NCI-H345 (cell line): ENCODE measurements at regions not wholly inside any gene's neighbourhood (a gene's known extent, or its start where the extent isn't known, plus 50 kb on each side); places are given as distances from the start of the nearest gene placed in this dataset.
"Not testable (repeated sequence)": the region's sequence is repeated elsewhere in the genome, so short reads cannot be mapped to it uniquely, and the experiment has no call there.

Experiments
- DNase-seq: peaks from one replicate; lab custom pipeline; 2025; lab: John Stamatoyannopoulos, UW

GRCh38 chr12:3421191-3421978, 69.6 kb upstream of the PRMT8 start:
- no peak for DNase-seq

GRCh38 chr12:3424796-3425195, 66.2 kb upstream of the PRMT8 start:
- DNase-seq: not testable (repeated sequence)

- no peak for DNase-seq
Observed at GRCh38 chr12:3427956-3428355, 63.0 kb upstream of the PRMT8 start.

- no peak for DNase-seq
Observed at GRCh38 chr12:3428631-3429030, 62.4 kb upstream of the PRMT8 start.

- DNase-seq: not testable (repeated sequence)
Observed at GRCh38 chr12:3429523-3429922, 61.5 kb upstream of the PRMT8 start.

GRCh38 chr12:3431686-3432085, 59.3 kb upstream of the PRMT8 start:
- no peak for DNase-seq

GRCh38 chr12:3432176-3432742, 58.7 kb upstream of the PRMT8 start:
- no peak for DNase-seq

- DNase-seq: no peak
Observed at GRCh38 chr12:3432868-3433267, 58.1 kb upstream of the PRMT8 start.

GRCh38 chr12:3436461-3437065, 54.4 kb upstream of the PRMT8 start:
- peak; percentile 51 for DNase-seq

- DNase-seq: no peak
Observed at GRCh38 chr12:3437986-3438385, 53.0 kb upstream of the PRMT8 start.

GRCh38 chr12:3438401-3438800, 52.6 kb upstream of the PRMT8 start:
- DNase-seq: no peak
